ENCODE measurements at regions not wholly inside any gene's neighbourhood (a gene's known extent, or its start where the extent isn't known, plus 50 kb on each side); places are given as distances from the start of the nearest gene placed in this dataset.

DNA sequence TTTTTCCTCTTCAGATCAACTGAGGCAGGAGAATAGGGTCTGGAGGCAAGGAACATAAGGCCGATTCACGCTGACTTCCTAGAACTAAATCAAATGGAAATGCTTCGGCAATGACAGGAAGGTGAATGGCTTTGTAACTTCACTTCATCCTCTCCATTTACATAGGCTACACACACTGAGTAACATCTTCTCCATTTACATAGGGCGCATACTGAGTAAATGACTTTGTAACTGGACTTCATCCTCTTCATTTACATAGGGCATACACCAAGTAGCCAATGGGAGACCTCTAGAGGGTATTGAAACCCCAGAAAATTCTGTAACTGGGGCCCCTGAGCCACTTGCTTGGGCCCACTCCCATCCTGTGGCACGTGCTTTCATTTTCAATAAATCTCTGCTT lies 71.0 kb upstream of the CPSF6 start:
- Mint-ChIP-seq H3K27ac (no peak overlapping the region), H3K9me3 (ENCODE audit: low read depth) (no peaks in the 10 kb centered on the region), H3K27me3 (peaks cover 6% of the 10 kb centered on the region), H3K4me3 (ENCODE audit: low read depth) (no peak overlapping the region), H3K36me3 (ENCODE audit: insufficient read depth) (no peaks in the 10 kb centered on the region), H3K4me1 (ENCODE audit: low read depth) (peaks cover 2% of the 10 kb centered on the region)
- DNase-seq (ENCODE audit: low spot score, unreplicated experiment) = no peak
- TF ChIP-seq, protein P1, sequence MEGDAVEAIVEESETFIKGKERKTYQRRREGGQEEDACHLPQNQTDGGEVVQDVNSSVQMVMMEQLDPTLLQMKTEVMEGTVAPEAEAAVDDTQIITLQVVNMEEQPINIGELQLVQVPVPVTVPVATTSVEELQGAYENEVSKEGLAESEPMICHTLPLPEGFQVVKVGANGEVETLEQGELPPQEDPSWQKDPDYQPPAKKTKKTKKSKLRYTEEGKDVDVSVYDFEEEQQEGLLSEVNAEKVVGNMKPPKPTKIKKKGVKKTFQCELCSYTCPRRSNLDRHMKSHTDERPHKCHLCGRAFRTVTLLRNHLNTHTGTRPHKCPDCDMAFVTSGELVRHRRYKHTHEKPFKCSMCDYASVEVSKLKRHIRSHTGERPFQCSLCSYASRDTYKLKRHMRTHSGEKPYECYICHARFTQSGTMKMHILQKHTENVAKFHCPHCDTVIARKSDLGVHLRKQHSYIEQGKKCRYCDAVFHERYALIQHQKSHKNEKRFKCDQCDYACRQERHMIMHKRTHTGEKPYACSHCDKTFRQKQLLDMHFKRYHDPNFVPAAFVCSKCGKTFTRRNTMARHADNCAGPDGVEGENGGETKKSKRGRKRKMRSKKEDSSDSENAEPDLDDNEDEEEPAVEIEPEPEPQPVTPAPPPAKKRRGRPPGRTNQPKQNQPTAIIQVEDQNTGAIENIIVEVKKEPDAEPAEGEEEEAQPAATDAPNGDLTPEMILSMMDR (IDR thresholded peaks at IDR 0.05; ENCODE audit: unreplicated experiment) = no peak

DNA sequence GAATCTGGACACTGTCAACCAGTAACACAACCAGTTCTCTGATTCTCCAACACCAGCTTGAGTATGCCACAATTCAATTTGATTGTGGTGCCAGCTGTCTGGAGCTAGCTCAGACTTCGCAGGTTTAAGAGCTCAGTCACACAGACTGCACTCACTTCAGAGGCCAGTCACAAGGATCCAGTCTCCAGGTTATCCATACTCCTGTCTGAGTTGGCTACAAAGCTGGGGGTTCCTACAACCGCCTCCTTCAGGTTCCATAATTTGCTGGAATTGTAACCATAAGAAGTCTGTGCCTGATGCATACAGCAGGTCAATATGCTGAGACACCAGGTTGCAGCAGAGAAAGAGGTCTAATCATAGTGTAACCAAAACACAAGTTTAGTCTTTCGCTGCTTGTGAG lies 70.5 kb upstream of the CPSF6 start:
- peaks cover 6% of the 10 kb centered on the region for H3K27me3 Mint-ChIP-seq
- DNase-seq (ENCODE audit: low spot score, unreplicated experiment) = no peak
- no peaks in the 10 kb centered on the region for H3K9me3 Mint-ChIP-seq (ENCODE audit: low read depth)
- no peak overlapping the region for H3K27ac Mint-ChIP-seq
- H3K36me3 Mint-ChIP-seq (ENCODE audit: insufficient read depth) = no peaks in the 10 kb centered on the region
- TF ChIP-seq, protein P1 (IDR thresholded peaks at IDR 0.05; ENCODE audit: unreplicated experiment) = no peak
- peaks cover 2% of the 10 kb centered on the region for H3K4me1 Mint-ChIP-seq (ENCODE audit: low read depth)
- H3K4me3 Mint-ChIP-seq (ENCODE audit: low read depth) = no peak overlapping the region

DNA sequence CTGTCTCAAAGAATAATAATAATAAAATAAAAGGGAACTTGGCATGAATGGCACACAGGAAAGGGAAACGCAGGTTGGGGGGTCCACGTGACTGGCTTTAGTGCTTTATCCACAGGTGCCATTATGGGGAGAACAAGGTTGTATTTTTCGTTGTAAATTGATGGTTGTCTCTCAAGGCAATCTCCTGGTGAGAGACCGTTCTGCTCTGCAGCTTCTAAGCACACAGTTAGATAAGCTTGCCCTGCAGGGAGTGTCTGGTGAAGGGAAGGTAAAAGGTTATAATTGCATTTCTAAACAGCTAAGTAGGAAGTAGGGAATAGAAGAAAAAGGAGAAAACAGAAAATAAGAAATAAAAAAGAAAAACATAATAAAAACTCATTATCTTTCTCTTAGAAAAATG lies 69.1 kb upstream of the CPSF6 start:
- Mint-ChIP-seq H3K36me3 (ENCODE audit: insufficient read depth) (no peaks in the 10 kb centered on the region), H3K4me1 (ENCODE audit: low read depth) (peaks cover 2% of the 10 kb centered on the region), H3K27me3 (peaks cover 6% of the 10 kb centered on the region), H3K27ac (peak overlapping the region; percentile 8), H3K4me3 (ENCODE audit: low read depth) (no peak overlapping the region), H3K9me3 (ENCODE audit: low read depth) (no peaks in the 10 kb centered on the region)
- no peak for DNase-seq (ENCODE audit: low spot score, unreplicated experiment)
- TF ChIP-seq, protein P1 (IDR thresholded peaks at IDR 0.05; ENCODE audit: unreplicated experiment) = no peak

DNA sequence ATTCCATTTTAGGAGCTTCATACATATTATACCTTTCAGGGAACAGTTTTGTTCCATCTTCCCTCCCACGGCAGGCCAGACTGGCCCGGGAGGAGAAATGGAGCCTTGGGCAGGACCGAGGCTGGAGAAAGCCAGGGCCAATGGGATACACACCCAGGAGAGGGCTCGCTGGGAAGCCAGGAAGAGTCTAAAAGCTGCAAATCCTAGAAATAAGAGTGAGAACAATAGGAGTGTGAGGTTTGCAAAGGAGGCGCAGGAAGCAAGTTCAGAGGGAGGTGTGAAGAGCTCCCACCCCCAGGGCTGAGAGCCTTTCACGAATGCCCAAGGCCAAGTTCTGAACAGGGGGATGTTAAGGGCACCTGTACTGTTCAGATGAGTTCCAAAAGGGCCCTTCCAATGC lies 67.5 kb upstream of the CPSF6 start:
- Mint-ChIP-seq H3K36me3 (ENCODE audit: insufficient read depth) (no peaks in the 10 kb centered on the region), H3K4me3 (ENCODE audit: low read depth) (no peak overlapping the region), H3K4me1 (ENCODE audit: low read depth) (peaks cover 2% of the 10 kb centered on the region), H3K27me3 (peaks cover 6% of the 10 kb centered on the region), H3K9me3 (ENCODE audit: low read depth) (peaks cover 9% of the 10 kb centered on the region), H3K27ac (no peak overlapping the region)
- TF ChIP-seq, protein P1 (IDR thresholded peaks at IDR 0.05; ENCODE audit: unreplicated experiment) = no peak
- no peak for DNase-seq (ENCODE audit: low spot score, unreplicated experiment)

DNA sequence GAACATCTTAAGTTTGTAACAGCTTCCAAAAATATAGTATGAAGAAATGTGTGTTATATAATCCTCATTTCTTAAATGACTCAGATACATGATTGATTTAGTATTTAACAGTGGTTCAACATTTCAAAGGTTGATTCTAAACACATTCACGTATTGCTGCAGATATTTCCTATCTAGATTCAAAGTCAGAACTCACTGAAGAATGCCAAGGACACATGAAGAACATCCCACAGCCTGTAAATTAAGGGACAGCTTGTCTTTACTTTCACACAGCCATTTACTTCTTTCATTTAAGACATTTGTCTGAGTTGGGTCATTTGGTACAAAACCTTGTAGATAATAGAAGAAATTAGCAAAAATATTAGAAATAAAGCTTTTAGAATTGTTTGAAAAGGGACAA lies 66.9 kb upstream of the CPSF6 start:
- no peak for DNase-seq (ENCODE audit: low spot score, unreplicated experiment)
- Mint-ChIP-seq H3K4me3 (ENCODE audit: low read depth) (no peak overlapping the region), H3K27ac (no peak overlapping the region), H3K36me3 (ENCODE audit: insufficient read depth) (no peaks in the 10 kb centered on the region), H3K27me3 (peaks cover 6% of the 10 kb centered on the region), H3K4me1 (ENCODE audit: low read depth) (peaks cover 2% of the 10 kb centered on the region), H3K9me3 (ENCODE audit: low read depth) (peaks cover 9% of the 10 kb centered on the region)
- TF ChIP-seq, protein P1 (IDR thresholded peaks at IDR 0.05; ENCODE audit: unreplicated experiment) = no peak
